ENCODE measurements at regions not wholly inside any gene's neighbourhood (a gene's known extent, or its start where the extent isn't known, plus 50 kb on each side); places are given as distances from the start of the nearest gene placed in this dataset.
"Not testable (repeated sequence)": the region's sequence is repeated elsewhere in the genome, so short reads cannot be mapped to it uniquely, and the experiment has no call there.

DNA sequence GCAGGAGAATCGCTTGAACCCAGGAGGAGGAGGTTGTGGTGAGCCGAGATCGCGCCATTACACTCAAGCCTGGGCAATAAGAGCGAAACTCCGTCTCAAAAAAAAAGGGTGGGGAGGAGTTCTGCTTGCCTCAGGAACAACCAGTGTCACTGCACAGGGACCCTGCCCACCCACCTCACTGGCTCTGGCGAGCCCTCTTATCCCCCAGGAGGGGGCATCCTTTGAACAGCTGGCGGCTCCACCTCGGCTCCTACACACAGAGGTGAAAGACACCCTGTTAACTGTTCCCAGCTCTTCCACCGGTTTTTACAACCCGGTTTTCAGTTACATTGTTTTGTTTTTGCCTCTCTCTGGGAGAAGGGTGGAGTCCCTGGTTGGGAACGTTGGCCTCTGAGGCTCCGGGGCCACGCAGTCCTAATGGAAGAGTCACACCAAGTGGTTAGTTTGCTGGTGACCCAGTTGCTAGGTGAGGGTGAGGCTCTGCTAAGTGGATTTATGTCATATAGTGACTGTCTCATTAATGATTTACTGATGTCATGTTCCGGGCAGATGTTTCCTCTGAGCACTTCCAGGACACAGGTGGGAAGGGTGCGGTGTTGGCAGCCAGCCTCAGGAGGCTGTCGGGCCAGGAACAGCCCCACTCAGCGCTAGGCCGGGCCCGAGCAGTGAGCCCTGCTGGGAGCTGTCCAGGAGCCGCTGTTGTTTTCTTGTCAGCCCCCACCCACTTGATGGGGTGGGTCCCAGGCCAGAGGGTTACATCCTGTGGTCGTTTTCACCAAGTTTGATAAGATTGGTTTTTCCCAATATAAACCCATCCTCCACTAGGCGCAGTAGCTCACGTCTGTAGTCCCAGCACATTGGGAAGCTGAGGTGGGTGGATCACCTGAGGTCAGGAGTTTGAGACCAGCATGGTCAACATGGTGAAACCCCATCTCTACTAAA lies 4474.3 kb upstream of the OR11H1 start:
- H3K27ac ChIP-seq; intact Hi-C loops (cut with DNase I): not testable (repeated sequence)

DNA sequence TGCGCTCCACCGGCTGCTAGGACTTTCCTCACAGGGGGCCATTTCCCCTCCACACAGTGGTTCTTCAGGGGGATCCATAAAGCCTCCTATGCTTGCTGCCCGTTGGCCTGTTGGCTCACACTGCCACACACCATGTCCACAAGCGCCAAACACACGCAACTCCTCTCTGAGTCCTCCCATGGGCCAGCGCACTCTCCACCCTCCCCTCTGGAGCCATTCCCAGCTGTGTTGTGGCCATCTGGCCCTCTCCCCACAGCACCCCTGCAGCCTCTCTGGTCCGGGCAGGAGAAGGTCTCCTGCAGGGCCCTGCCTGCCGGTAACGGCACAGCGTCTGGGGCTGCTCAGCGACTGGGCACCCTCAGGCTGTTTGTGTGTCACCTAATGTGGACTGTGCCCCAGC lies 4473.3 kb upstream of the OR11H1 start:
- H3K4me3 ChIP-seq; H3K27ac ChIP-seq; H3K36me3 ChIP-seq; H3K4me1 ChIP-seq; intact Hi-C loops (cut with DNase I); DNase-seq: not testable (repeated sequence)
- peak in 3 of 8 donors; percentile 2 to 33 (median 5) for ATAC-seq
- WGBS, 2 donors: 71% methylated on average over 11 of the region's 11 CpGs
- peaks cover 0 to 30% (median 4%) of the 10 kb centered on the region in 7 donors for H3K27me3 ChIP-seq
- peaks cover 0 to 86% (median 11%) of the 10 kb centered on the region in 11 donors for H3K9me3 ChIP-seq

More for the DNA sequence above, 4474.3 kb upstream of the OR11H1 start:
- peaks cover 0 to 88% (median 7%) of the 10 kb centered on the region in 11 donors for H3K9me3 ChIP-seq
- H3K36me3 ChIP-seq, H3K4me3 ChIP-seq, DNase-seq, H3K4me1 ChIP-seq: not testable (repeated sequence)
- peaks cover 0 to 30% (median 4%) of the 10 kb centered on the region in 7 donors for H3K27me3 ChIP-seq
- 59 to 65% methylated on average over 24 of the region's 24 CpGs for WGBS, 2 donors
- peak in 5 of 8 donors; percentile 14 to 53 (median 32) for ATAC-seq

DNA sequence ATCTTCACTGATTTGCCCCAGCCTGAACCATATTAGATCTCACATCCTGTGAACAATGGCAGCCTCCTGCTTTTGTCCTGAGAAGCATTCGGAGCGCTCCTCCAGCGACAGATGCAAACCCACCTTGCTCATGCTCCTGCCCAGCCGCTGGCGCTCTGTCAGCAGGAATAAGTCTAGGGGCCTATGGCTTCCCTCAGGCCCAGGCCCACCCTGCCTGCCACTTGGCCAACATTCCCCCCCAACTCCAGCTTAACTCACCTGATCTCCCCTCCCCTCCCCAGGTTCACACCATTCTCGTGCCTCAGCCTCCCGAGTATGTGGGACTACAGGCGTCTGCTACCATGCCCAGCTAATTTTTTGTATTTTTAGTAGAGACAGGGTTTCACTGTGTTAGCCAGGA lies 4472.8 kb upstream of the OR11H1 start:
- DNase-seq; H3K4me1 ChIP-seq; H3K27ac ChIP-seq; intact Hi-C loops (cut with DNase I); H3K36me3 ChIP-seq; H3K4me3 ChIP-seq: not testable (repeated sequence)
- 79 to 83% methylated on average over 8 of the region's 8 CpGs for WGBS, 2 donors
- Histone ChIP-seq H3K27me3 (peaks cover 0 to 30% (median 4%) of the 10 kb centered on the region in 7 donors), H3K9me3 (peaks cover 0 to 89% (median 11%) of the 10 kb centered on the region in 11 donors)
- peak in 1 of 8 donors; percentile 7 for ATAC-seq

GRCh38 chr22:11057955-11058547 lies 4469.9 kb upstream of the OR11H1 start:
- H3K4me3 ChIP-seq; H3K27ac ChIP-seq; DNase-seq; H3K36me3 ChIP-seq; H3K4me1 ChIP-seq; intact Hi-C loops (cut with DNase I); ATAC-seq: not testable (repeated sequence)
- Histone ChIP-seq H3K9me3 (peaks cover 0 to 90% (median 11%) of the 10 kb centered on the region in 11 donors), H3K27me3 (peaks cover 0 to 30% (median 4%) of the 10 kb centered on the region in 7 donors)
- WGBS, 2 donors: 75 to 76% methylated on average over 37 to 38 of the region's 39 CpGs

DNA sequence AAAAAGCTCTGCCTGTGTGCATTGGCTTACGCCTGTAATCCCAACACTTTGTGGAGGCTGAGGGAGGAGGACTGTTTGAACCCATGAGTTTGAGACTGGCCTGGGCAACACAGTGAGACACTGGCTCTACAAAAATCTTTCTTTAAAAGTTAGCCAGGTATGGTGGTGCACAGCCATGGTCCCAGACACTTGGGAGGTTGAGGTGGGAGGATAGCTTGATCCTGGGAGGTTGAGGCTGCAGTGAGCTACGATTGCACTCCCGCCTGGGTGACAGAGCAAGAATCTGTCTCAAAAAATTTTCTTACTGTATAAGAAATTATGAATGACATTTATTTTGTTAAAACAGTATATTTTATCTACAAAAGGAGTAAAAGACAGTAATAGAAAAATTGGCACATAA lies 4468.9 kb upstream of the OR11H1 start:
- H3K36me3 ChIP-seq; H3K27ac ChIP-seq; ATAC-seq; H3K4me3 ChIP-seq; DNase-seq; intact Hi-C loops (cut with DNase I); H3K4me1 ChIP-seq: not testable (repeated sequence)
- 78 to 79% methylated on average over 3 of the region's 3 CpGs for WGBS, 2 donors
- H3K9me3 ChIP-seq: peaks cover 0 to 90% (median 11%) of the 10 kb centered on the region in 11 donors
- H3K27me3 ChIP-seq: peaks cover 0 to 26% (median 1%) of the 10 kb centered on the region in 7 donors

- H3K36me3 ChIP-seq; ATAC-seq; H3K4me1 ChIP-seq; H3K27ac ChIP-seq; H3K4me3 ChIP-seq; DNase-seq; intact Hi-C loops (cut with DNase I): not testable (repeated sequence)
- Histone ChIP-seq H3K27me3 (peaks cover 0 to 15% (median 0%) of the 10 kb centered on the region in 7 donors), H3K9me3 (peaks cover 0 to 81% (median 11%) of the 10 kb centered on the region in 11 donors)
- WGBS, 2 donors: 59 to 61% methylated on average over 2 of the region's 2 CpGs
Observed at GRCh38 chr22:11060797-11061196, 4467.2 kb upstream of the OR11H1 start.

DNA sequence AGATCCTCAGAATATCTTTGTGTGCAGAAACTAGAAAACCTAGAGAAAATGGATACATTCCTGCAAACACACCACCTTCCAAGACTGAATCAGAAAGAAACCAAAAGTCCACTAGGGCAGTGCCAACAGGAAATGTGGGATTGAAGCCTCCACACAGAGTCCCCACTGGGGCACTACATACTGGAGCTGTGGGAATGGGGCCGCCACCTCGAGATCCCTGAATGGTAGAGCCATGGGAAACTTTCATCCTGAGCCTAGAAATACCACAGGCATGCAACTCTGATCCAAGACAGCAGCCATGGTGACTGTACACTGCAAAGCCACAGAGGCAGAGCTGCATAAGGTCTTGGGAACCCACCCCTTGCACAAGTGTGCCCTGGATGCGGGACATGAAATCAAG lies 4465.5 kb upstream of the OR11H1 start:
- ATAC-seq; H3K4me1 ChIP-seq; H3K27ac ChIP-seq; H3K4me3 ChIP-seq; H3K36me3 ChIP-seq; DNase-seq; intact Hi-C loops (cut with DNase I): not testable (repeated sequence)
- Histone ChIP-seq H3K27me3 (peaks cover 0 to 11% (median 0%) of the 10 kb centered on the region in 7 donors), H3K9me3 (peaks cover 0 to 81% (median 6%) of the 10 kb centered on the region in 11 donors)
- 35 to 41% methylated on average over 2 of the region's 3 CpGs for WGBS, 2 donors

- H3K4me3 ChIP-seq; intact Hi-C loops (cut with DNase I); ATAC-seq; H3K36me3 ChIP-seq; H3K27ac ChIP-seq; H3K4me1 ChIP-seq; DNase-seq: not testable (repeated sequence)
- WGBS, 2 donors: 33 to 34% methylated on average over 5 of the region's 5 CpGs
- H3K9me3 ChIP-seq: peaks cover 0 to 80% (median 6%) of the 10 kb centered on the region in 11 donors
- peaks cover 0 to 11% (median 0%) of the 10 kb centered on the region in 7 donors for H3K27me3 ChIP-seq
Observed at GRCh38 chr22:11063022-11063685, 4464.8 kb upstream of the OR11H1 start.

DNA sequence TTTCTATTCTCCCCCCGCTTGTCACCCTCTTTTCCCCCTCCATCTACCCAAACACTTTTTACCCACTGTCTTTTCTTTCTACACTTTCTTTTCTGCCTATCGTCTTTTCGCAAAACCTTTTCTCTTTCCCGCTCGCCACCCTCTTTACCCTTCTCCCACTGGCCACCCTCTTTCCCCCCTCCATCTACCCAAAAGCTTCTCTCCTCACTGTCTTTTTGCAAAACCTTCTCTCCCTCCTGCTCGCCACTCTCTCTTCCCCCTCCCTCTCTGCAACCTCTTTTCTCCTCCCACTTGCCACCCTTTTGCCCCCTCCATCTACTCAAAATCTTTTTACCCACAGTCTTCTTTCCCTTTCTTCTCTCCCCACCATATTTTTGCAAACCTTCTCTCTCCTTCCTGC lies 4462.8 kb upstream of the OR11H1 start:
- H3K36me3 ChIP-seq; ATAC-seq; H3K27ac ChIP-seq; intact Hi-C loops (cut with DNase I); H3K4me1 ChIP-seq; H3K4me3 ChIP-seq; DNase-seq: not testable (repeated sequence)
- H3K27me3 ChIP-seq: peaks cover 0 to 11% (median 0%) of the 10 kb centered on the region in 7 donors
- WGBS, 2 donors: 76 to 77% methylated on average over 6 of the region's 6 CpGs
- H3K9me3 ChIP-seq: peaks cover 0 to 69% (median 6%) of the 10 kb centered on the region in 11 donors

DNA sequence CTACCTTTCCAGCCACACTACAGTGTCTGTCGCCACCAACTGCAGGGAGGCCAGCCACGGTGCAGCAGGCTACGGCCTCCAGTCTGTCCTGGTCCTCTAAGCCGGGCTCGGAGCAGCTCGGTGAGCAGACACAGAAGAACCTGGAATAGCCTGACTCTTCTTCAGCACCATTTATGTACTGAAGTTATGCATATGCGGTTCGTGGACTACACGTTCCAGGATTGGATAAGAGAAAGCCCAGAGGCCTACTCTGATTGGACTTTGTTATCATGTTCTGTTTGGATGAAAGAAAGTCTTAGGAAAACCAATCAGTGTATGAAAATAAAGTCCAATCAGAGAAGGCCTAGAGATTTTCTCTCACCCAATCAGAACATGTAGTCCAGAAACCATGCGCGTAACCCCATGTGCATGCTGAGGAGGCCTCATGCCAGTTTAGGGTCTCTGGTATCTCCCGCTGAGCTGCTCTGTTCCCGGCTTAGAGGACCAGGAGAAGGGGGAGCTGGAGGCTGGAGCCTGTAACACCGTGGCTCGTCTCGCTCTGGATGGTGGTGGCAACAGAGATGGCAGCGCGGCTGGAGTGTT lies 4462.0 kb upstream of the OR11H1 start:
- peaks cover 0 to 62% (median 6%) of the 10 kb centered on the region in 11 donors for H3K9me3 ChIP-seq
- ATAC-seq; H3K27ac ChIP-seq; H3K4me1 ChIP-seq; intact Hi-C loops (cut with DNase I); H3K36me3 ChIP-seq; H3K4me3 ChIP-seq; DNase-seq: not testable (repeated sequence)
- 75 to 76% methylated on average over 18 of the region's 18 CpGs for WGBS, 2 donors
- peaks cover 0 to 11% (median 0%) of the 10 kb centered on the region in 7 donors for H3K27me3 ChIP-seq
